Liver (tissue), 8 donors: ENCODE measurements at regions not wholly inside any gene's neighbourhood (a gene's known extent, or its start where the extent isn't known, plus 50 kb on each side); places are given as distances from the start of the nearest gene placed in this dataset.

ENCODE experiments used
- DNase-seq: peaks from one replicate; pipeline ENCODE4 v3.0.0-alpha.2; 2017; ENCODE audit warnings: low spot score
- H3K27ac ChIP-seq, 2 donors: one replicate each; pipeline ENCODE4 v1.7.0; 2013; ENCODE audit warnings: inconsistent platforms in 2 of 2, low read length in 2 of 2, control low read depth in 1 of 2, low read depth in 1 of 2, mild to moderate bottlenecking in 1 of 2
- H3K27me3 ChIP-seq, 4 donors: one replicate each; pipeline versions ENCODE4 v1.6.1 to v1.7.0; 2013; ENCODE audit warnings: low read length in 3 of 4, inconsistent platforms in 1 of 4, mild to moderate bottlenecking in 1 of 4, moderate library complexity in 1 of 4; ENCODE audit not compliant: control insufficient read depth in 4 of 4, insufficient read depth in 4 of 4
- H3K36me3 ChIP-seq, 4 donors: one replicate each; pipeline versions ENCODE4 v1.6.1 to v1.7.0; 2013; ENCODE audit warnings: low read length in 3 of 4, mild to moderate bottlenecking in 3 of 4, low read depth in 1 of 4, moderate library complexity in 1 of 4; ENCODE audit not compliant: control insufficient read depth in 4 of 4, insufficient read depth in 3 of 4
- H3K4me1 ChIP-seq, 4 donors: one replicate each; pipeline versions ENCODE4 v1.6.1 to v1.7.0; 2013; ENCODE audit warnings: low read length in 3 of 4, mild to moderate bottlenecking in 3 of 4, moderate library complexity in 1 of 4; ENCODE audit not compliant: control insufficient read depth in 4 of 4, insufficient read depth in 4 of 4
- H3K4me3 ChIP-seq, 3 donors: one replicate each; pipeline versions ENCODE4 v1.6.1 to v1.7.0; 2013; ENCODE audit warnings: low read length in 3 of 3, control low read depth in 1 of 3, low read depth in 1 of 3, mild to moderate bottlenecking in 1 of 3
- H3K9ac ChIP-seq, 2 donors: one replicate each; pipeline ENCODE4 v1.7.0; 2013; ENCODE audit warnings: low read length in 2 of 2, mild to moderate bottlenecking in 2 of 2, moderate library complexity in 2 of 2, control low read depth in 1 of 2, low read depth in 1 of 2
- H3K9me3 ChIP-seq, 4 donors: one replicate each; pipeline versions ENCODE4 v1.6.1 to v1.7.0; 2013; ENCODE audit warnings: low read length in 3 of 4; ENCODE audit not compliant: control insufficient read depth in 4 of 4
- ATF3 ChIP-seq: IDR thresholded peaks from 2 replicates; pipeline ENCODE4 v1.6.1; 2016; ENCODE audit warnings: antibody characterized with exemption
- EGR1 ChIP-seq, 2 donors: IDR thresholded peaks; 2 replicates each; pipeline ENCODE4 v1.6.1; 2016 to 2018; ENCODE audit warnings: antibody characterized with exemption in 2 of 2, low read depth in 2 of 2
- FOXA1 ChIP-seq: IDR thresholded peaks from 2 replicates; pipeline ENCODE4 v1.6.1; 2016; ENCODE audit warnings: antibody characterized with exemption
- FOXA2 ChIP-seq: IDR thresholded peaks from 2 replicates; pipeline ENCODE4 v1.6.1; 2016; ENCODE audit warnings: antibody characterized with exemption
- GABPA ChIP-seq, 2 donors: IDR thresholded peaks in 1 of 2; conservative IDR thresholded peaks in 1 of 2; 2 replicates each; pipeline ENCODE4 v1.6.1; 2016; ENCODE audit warnings: antibody characterized with exemption in 2 of 2, mild to moderate bottlenecking in 1 of 2, moderate library complexity in 1 of 2
- HNF4A ChIP-seq, 2 donors: conservative IDR thresholded peaks; 2 replicates each; pipeline ENCODE4 v1.6.1; 2016; ENCODE audit warnings: antibody characterized with exemption in 2 of 2, mild to moderate bottlenecking in 2 of 2
- HNF4G ChIP-seq: IDR thresholded peaks from 2 replicates; pipeline ENCODE4 v1.6.1; 2016; ENCODE audit warnings: antibody characterized with exemption
- JUND ChIP-seq, 2 donors: IDR thresholded peaks; 2 replicates each; pipeline ENCODE4 v1.6.1; 2016; ENCODE audit warnings: antibody characterized with exemption in 2 of 2
- NR2F2 ChIP-seq: IDR thresholded peaks from 2 replicates; pipeline ENCODE4 v1.6.1; 2016; ENCODE audit warnings: antibody characterized with exemption
- RAD21 ChIP-seq, 2 donors: IDR thresholded peaks; 2 replicates each; pipeline ENCODE4 v1.6.1; 2016; ENCODE audit warnings: antibody characterized with exemption in 2 of 2, mild to moderate bottlenecking in 2 of 2
- REST ChIP-seq: IDR thresholded peaks from 2 replicates; pipeline ENCODE4 v1.6.1; 2016; ENCODE audit warnings: antibody characterized with exemption, mild to moderate bottlenecking
- RXRA ChIP-seq, 2 donors: IDR thresholded peaks; 2 replicates each; pipeline ENCODE4 v1.6.1; 2017 to 2018; ENCODE audit warnings: antibody characterized with exemption in 2 of 2, mild to moderate bottlenecking in 1 of 2
- SP1 ChIP-seq: IDR thresholded peaks from 2 replicates; pipeline ENCODE4 v1.6.1; 2018; ENCODE audit warnings: antibody characterized with exemption, mild to moderate bottlenecking
- TAF1 ChIP-seq: conservative IDR thresholded peaks from 2 replicates; pipeline ENCODE4 v1.6.1; 2016; ENCODE audit warnings: antibody characterized with exemption, mild to moderate bottlenecking
- YY1 ChIP-seq: IDR thresholded peaks from 2 replicates; pipeline ENCODE4 v1.6.1; 2016; ENCODE audit warnings: antibody characterized with exemption, mild to moderate bottlenecking
- ZBTB33 ChIP-seq: IDR thresholded peaks from 2 replicates; pipeline ENCODE4 v1.6.1; 2016; ENCODE audit warnings: antibody characterized with exemption
- WGBS: extraction: QIAGEN DNeasy Blood & Tissue Kit; methylation state at CpG from one replicate; pipeline ENCODE4 v1.1.7; 2013; 5-methylcytosine and 5-hydroxymethylcytosine counted together
- TF ChIP-seq, protein P1 (sequence below): IDR thresholded peaks from 2 replicates; pipeline ENCODE4 v1.6.1; 2016; ENCODE audit warnings: antibody characterized with exemption
- TF ChIP-seq, protein P2 (sequence below): fragments of 150-350 bp; IDR thresholded peaks from 2 replicates; pipeline ENCODE4 v1.5.1; 2017; ENCODE audit warnings: improper control_type of control experiment, low read depth, low read length; ENCODE audit not compliant: missing input control
- donor health status: healthy.
- donor health status: healthy.
- donor health status: healthy.
- donor health status: healthy.
- donor health status: healthy.

DNA sequence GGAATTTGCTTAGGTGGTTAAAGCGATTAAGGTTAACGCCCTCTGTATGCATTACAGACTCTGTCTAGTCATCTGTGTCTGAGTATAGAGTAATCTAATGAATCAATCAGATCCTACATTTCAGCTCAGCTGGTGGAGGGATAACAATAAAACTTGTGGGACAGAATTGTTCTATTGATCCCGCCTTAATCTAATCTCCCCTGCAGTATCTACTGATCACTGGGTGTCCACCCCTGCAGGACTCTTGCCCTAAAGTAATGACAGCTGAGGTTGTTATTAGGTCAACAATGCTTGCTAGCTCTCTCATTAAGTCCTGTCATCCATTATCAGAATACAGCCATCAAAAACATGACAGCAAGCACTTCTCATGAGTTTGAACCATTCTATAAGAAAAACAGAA is 462.6 kb upstream of the TMEFF2 start (continued):
- TF ChIP-seq REST (no peak), JUND (IDR thresholded peaks at IDR 0.05) (no peak)

DNA sequence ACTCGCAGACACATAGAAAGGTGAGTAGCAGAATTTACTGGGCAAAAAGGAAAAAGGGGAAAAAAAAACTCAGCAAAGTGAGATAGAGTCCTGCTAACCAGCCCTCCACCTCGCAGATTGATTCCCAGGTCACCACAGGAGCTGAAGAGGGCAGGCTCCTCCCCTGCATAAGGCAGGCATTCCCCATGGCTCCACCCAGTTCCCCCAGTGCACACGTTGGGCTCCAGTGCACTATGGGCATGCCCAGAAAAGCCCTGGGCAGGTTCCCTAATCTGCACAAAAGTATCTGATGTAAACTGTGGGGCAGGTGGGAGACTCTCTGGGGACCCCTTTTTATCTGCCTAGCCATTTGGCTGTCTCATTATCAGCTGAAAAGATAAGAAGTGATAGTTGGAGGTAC is 461.2 kb upstream of the TMEFF2 start:
- Histone ChIP-seq H3K36me3 (no peaks in the 10 kb centered on the region), H3K9ac (no peak overlapping the region), H3K27me3 (no peaks in the 10 kb centered on the region), H3K4me1 (no peaks in the 10 kb centered on the region), H3K9me3 (peaks cover 0 to 5% (median 0%) of the 10 kb centered on the region in 4 donors), H3K27ac (no peak overlapping the region), H3K4me3 (no peak overlapping the region)
- 51% methylated on average over 3 of the region's 3 CpGs for WGBS
- TF ChIP-seq JUND (IDR thresholded peaks at IDR 0.05) = no peak
- no peak for TF ChIP-seq SP1
- TF ChIP-seq HNF4A (conservative IDR thresholded peaks at IDR 0.05) = no peak
- TF ChIP-seq FOXA1 = no peak
- TF ChIP-seq ATF3 = no peak
- TF ChIP-seq TAF1 = no peak
- no peak for TF ChIP-seq RAD21 (IDR thresholded peaks at IDR 0.05)
- TF ChIP-seq RXRA (IDR thresholded peaks at IDR 0.05) = no peak
- TF ChIP-seq REST = no peak
- no peak for TF ChIP-seq FOXA2
- no peak for TF ChIP-seq YY1
- TF ChIP-seq EGR1 (IDR thresholded peaks at IDR 0.05; ENCODE audit: low read depth in 2 of 2) = no peak
- no peak for TF ChIP-seq HNF4G
- TF ChIP-seq, protein P1, sequence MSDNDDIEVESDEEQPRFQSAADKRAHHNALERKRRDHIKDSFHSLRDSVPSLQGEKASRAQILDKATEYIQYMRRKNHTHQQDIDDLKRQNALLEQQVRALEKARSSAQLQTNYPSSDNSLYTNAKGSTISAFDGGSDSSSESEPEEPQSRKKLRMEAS = no peak
- no peak for TF ChIP-seq GABPA (IDR thresholded peaks at IDR 0.05 in 1 of 2, conservative IDR thresholded peaks at IDR 0.05 in 1 of 2)
- TF ChIP-seq, protein P2, sequence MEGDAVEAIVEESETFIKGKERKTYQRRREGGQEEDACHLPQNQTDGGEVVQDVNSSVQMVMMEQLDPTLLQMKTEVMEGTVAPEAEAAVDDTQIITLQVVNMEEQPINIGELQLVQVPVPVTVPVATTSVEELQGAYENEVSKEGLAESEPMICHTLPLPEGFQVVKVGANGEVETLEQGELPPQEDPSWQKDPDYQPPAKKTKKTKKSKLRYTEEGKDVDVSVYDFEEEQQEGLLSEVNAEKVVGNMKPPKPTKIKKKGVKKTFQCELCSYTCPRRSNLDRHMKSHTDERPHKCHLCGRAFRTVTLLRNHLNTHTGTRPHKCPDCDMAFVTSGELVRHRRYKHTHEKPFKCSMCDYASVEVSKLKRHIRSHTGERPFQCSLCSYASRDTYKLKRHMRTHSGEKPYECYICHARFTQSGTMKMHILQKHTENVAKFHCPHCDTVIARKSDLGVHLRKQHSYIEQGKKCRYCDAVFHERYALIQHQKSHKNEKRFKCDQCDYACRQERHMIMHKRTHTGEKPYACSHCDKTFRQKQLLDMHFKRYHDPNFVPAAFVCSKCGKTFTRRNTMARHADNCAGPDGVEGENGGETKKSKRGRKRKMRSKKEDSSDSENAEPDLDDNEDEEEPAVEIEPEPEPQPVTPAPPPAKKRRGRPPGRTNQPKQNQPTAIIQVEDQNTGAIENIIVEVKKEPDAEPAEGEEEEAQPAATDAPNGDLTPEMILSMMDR = no peak
- no peak for TF ChIP-seq ZBTB33
- no peak for TF ChIP-seq NR2F2
- no peak for DNase-seq
